Effector memory CD8-positive, alpha-beta T cell (primary cell): ENCODE measurements at regions not wholly inside any gene's neighbourhood (a gene's known extent, or its start where the extent isn't known, plus 50 kb on each side); places are given as distances from the start of the nearest gene placed in this dataset.
A peak's percentile ranks its signal among the peaks of the same experiment; 100 is the strongest.

Experiments used
- ATAC-seq: fragments of 150-1000 bp; cut with Tn5 transposase; replicated peaks from 2 replicates; pipeline ENCODE4 v1.10.0; 2021; ENCODE audit warnings: mild to moderate bottlenecking, moderate library complexity
- DNase-seq, 3 experiments: peaks; one replicate each; pipeline ENCODE4 v3.0.0; 2021
- H3K27ac Mint-ChIP-seq, 2 donors: one replicate each; pipeline ENCODE4 v1.8.0; 2022; ENCODE audit warnings: mild to moderate bottlenecking in 2 of 2, mixed read lengths in 2 of 2, moderate library complexity in 2 of 2
- H3K27me3 Mint-ChIP-seq, 2 donors: one replicate each; pipeline ENCODE4 v1.8.0; 2022; ENCODE audit warnings: mixed read lengths in 2 of 2
- H3K36me3 Mint-ChIP-seq: one replicate; pipeline ENCODE4 v1.8.0; 2022; ENCODE audit warnings: mild to moderate bottlenecking, moderate library complexity, mixed read lengths; ENCODE audit not compliant: insufficient read depth
- H3K4me1 Mint-ChIP-seq, 2 donors: one replicate each; pipeline ENCODE4 v1.8.0; 2022; ENCODE audit warnings: low read depth in 2 of 2, mixed read lengths in 2 of 2
- H3K4me3 Mint-ChIP-seq, 2 donors: one replicate each; pipeline ENCODE4 v1.8.0; 2022; ENCODE audit warnings: mild to moderate bottlenecking in 2 of 2, mixed read lengths in 2 of 2, moderate library complexity in 2 of 2
- H3K9me3 Mint-ChIP-seq, 2 donors: one replicate each; pipeline ENCODE4 v1.8.0; 2022; ENCODE audit warnings: mixed read lengths in 2 of 2

DNA sequence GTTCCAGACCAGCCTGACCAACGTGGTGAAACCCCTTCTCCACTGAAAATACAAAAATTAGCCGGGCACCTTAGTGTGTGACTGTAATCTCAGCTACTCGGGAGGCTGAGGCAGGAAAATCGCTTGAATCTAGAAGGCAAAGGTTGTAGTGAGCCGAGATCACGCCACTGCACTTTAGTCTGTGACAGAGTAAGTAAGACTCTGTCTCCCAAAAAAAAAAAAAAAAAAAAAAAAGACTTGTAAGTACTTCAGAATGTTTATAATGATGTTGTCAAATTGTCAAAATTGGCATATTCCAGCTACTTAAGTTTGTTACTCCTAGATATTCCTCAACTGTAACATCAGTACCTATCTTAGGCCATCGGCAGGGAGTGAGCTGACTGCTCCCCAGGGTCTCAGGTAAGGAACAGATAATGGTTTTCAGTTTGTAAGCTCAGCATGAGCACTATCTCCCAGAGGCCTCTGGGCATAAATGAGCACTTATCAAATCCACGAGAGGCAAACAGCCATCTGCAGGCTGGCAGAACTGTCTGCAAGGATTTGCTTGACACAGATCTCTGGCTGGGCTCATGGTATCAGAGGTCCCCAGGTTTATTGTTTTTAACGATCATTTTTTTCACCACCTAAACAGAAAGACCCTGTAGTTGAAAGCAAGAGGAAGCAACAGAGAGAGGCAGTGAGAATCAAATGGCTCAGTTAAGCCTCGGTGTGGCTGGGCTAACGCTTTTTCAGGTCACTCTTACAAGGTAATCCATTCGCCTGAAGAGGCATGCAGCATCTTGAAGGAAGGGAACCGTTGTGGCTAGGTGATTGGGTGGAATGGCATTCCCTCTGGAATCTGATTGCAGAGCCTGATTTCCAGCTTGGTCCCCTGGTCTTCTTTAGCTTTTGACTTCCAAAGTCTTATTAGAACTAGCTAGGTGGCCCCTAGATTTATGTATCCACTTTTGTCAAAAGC, 115.9 kb downstream of the LY86 start:
- Mint-ChIP-seq H3K27me3 (peaks cover 12 to 46% of the 10 kb centered on the region in 2 donors), H3K27ac (no peak overlapping the region), H3K4me1 (no peaks in the 10 kb centered on the region), H3K9me3 (no peaks in the 10 kb centered on the region), H3K4me3 (no peak overlapping the region), H3K36me3 (no peaks in the 10 kb centered on the region)
- ATAC-seq = no peak
- no peak for DNase-seq

DNA sequence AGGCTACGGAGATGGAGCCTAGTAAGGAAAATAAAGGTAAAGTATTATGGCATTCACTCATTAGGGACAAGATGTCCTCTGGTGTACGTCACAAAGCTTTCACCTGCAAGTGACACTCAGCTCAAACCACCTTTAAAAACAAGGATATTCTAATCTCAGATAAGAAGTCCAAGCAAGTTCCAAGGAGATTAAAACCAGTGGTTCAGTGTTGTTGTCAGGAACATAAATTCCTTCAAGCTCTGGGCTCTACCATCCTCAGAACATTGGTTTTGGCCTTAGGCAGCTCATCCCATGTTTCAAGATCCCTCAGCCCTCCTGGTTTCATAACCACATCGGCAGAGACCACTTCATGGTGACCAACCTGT, 116.5 kb downstream of the LY86 start:
- peaks cover 19 to 49% of the 10 kb centered on the region in 2 donors for H3K27me3 Mint-ChIP-seq
- H3K27ac Mint-ChIP-seq = no peak overlapping the region
- no peaks in the 10 kb centered on the region for H3K4me1 Mint-ChIP-seq
- no peak for DNase-seq
- H3K4me3 Mint-ChIP-seq = no peak overlapping the region
- no peak for ATAC-seq
- H3K36me3 Mint-ChIP-seq = no peaks in the 10 kb centered on the region
- H3K9me3 Mint-ChIP-seq = no peaks in the 10 kb centered on the region

DNA sequence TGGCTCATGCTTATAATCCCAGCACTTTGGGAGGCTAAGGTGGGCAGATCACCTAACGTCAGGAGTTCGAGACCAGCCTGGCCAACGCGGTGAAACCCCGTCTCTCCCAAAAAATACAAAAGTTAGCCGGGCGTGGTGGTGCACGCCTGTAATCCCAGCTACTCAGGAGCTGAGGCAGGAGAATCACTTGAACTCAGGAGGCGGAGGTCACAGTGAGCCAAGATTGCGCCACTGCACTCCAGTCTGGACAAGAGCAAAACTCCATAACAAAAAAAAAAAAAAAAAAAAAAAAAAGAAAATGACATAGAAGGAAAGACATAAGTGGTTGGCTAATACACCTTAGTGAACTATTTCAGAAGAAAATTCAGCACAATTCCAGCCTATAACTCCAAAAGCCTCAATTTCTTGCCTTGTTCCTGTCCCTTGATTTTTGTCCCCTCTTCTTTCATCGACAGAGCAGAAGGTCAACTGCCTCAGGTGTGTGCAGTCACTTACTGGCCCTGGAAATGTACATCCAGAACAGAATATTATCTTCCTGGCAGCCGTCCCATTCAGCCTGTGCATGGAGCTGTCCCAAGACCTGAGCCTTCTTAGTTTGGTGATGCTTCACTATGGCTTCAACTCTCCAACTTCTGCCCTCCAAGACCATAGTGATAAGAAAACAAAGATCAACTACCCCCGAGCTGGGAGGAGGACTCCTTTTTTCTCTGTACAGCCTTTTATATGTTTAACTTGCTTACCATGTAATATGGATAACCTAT, 117.6 kb downstream of the LY86 start:
- peaks cover 30 to 49% of the 10 kb centered on the region in 2 donors for H3K27me3 Mint-ChIP-seq
- no peak overlapping the region for H3K4me3 Mint-ChIP-seq
- no peaks in the 10 kb centered on the region for H3K4me1 Mint-ChIP-seq
- ATAC-seq = no peak
- no peak overlapping the region for H3K27ac Mint-ChIP-seq
- DNase-seq = no peak
- no peaks in the 10 kb centered on the region for H3K36me3 Mint-ChIP-seq
- no peaks in the 10 kb centered on the region for H3K9me3 Mint-ChIP-seq

DNA sequence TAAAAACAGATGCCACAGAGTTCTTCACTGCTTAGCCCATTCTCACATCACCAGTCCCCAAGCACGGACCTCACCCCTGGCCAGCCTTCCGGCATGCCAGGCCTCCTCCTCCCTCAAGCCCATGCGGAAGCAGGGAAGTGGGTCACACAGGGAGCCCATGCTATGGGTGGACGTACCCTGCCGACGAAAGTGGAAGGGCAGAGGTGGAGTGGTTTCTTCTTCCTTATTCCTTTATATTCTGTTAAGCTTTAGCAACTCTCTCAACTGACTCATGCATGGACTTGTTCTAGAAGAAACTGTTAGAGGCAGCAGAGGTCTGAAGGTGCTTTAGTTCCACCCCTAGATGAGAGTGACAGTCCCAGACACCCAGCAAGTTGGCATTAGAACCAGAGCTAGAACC, 118.6 kb downstream of the LY86 start:
- peaks cover 7% of the 10 kb centered on the region in 2 donors for H3K4me1 Mint-ChIP-seq
- no peak overlapping the region for H3K27ac Mint-ChIP-seq

DNA sequence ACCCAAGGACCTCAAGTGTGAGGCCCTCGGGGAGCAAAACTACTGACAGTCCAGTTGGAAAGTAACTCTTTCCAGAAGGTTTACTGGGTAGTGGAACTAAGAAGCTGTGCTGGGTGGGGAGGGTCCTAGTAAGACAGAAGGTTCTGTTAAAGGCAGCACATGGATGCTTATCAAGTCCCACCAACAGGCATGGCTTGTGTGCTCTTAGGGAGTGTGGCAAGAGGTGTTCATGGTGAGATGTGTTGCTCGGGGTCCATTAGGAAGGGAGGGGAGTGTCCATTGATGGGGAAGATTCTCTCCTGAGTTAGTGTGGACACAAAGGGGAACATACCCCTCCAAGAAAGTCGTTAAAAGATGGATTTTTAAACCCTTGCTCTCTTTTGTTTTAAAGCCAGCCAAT, 120.6 kb downstream of the LY86 start:
- DNase-seq = no peak

More for the DNA sequence above, 118.6 kb downstream of the LY86 start:
- Mint-ChIP-seq H3K27me3 (peaks cover 34 to 49% of the 10 kb centered on the region in 2 donors), H3K9me3 (no peaks in the 10 kb centered on the region), H3K4me3 (no peak overlapping the region), H3K36me3 (no peaks in the 10 kb centered on the region)
- ATAC-seq = no peak
- DNase-seq = no peak

DNA sequence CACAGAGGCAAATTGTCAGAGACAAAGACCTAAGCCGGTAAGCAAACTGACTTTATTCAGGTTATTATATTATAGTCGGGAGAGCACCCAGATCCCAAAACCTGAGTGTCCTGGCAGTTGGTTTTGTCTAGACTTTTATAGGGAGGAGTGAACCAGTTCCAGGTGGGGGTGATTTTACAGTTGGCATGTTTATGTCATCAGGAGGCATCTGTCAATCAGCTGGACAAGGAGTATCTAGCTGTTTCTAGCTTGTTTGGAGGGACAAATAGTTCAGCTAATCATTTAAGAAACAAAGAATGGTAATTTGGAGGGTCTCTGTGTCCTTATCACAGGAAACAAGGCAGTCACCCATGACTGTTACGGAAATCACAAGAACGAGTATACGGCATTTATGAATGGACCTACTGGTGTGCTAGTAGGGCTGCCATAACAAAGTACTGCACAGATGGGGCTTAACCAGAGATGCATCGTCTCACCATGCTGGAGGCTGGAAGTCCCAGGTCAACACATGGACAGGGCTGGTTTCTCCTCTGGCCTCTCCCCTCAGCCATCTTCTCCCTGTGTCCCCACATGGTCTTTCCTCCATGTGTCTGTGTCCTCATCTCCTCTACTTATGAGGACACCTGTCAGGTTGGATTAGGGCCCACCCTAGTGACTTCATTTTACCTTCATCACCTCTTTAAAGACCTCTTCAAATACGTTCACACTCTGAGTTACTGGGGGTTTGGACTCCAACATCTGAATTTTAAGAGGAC, 122.7 kb downstream of the LY86 start:
- H3K27me3 Mint-ChIP-seq = peaks cover 39 to 60% of the 10 kb centered on the region in 2 donors
- ATAC-seq = no peak
- no peaks in the 10 kb centered on the region for H3K36me3 Mint-ChIP-seq
- no peak overlapping the region for H3K4me3 Mint-ChIP-seq
- H3K9me3 Mint-ChIP-seq = no peaks in the 10 kb centered on the region
- no peak for DNase-seq
- peaks cover 7 to 11% of the 10 kb centered on the region in 2 donors for H3K4me1 Mint-ChIP-seq
- peak overlapping the region in 1 of 2 donors; percentile 61 for H3K27ac Mint-ChIP-seq

More for the DNA sequence above, 120.6 kb downstream of the LY86 start:
- no peak for ATAC-seq
- Mint-ChIP-seq H3K4me3 (no peak overlapping the region), H3K9me3 (no peaks in the 10 kb centered on the region), H3K4me1 (peaks cover 7 to 11% of the 10 kb centered on the region in 2 donors), H3K27ac (no peak overlapping the region), H3K36me3 (no peaks in the 10 kb centered on the region), H3K27me3 (peaks cover 39 to 56% of the 10 kb centered on the region in 2 donors)

DNA sequence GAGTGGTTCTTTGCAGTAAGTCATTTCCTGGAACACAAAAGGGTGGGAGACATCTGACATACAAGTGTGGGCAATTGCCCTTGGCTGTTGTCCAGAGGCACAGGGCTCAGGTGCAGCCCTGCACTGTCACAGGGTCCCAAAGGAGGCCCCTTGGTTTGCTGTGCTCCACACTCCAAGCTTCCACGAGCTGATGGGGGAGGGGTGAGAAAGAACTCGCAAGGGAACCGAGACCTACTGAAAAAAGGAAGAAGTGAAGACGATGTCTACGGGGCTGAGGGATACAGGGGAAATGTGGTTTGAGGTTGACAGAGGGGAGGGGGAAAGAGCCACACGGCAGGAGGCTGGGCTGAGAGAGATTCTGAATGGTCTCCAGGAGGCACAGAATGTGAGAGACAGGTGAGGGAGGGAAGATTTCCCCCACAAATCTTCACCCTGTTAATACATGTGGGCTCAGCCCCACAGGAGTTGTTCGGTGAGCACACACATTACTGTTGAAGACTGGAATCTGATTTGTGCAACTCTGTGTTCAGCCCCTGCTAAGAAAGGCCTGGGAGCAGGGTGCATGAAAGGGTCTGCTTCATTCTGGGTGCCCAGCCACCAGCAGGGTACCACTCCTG, 123.4 kb downstream of the LY86 start:
- peaks cover 7 to 11% of the 10 kb centered on the region in 2 donors for H3K4me1 Mint-ChIP-seq
- H3K4me3 Mint-ChIP-seq = peak overlapping the region; percentile 13 to 26
- H3K9me3 Mint-ChIP-seq = no peaks in the 10 kb centered on the region
- H3K27ac Mint-ChIP-seq = peak overlapping the region in 1 of 2 donors; percentile 61
- H3K27me3 Mint-ChIP-seq = peaks cover 39 to 60% of the 10 kb centered on the region in 2 donors
- ATAC-seq (peak; percentile 40), DNase-seq (no peak)
- H3K36me3 Mint-ChIP-seq = no peaks in the 10 kb centered on the region

DNA sequence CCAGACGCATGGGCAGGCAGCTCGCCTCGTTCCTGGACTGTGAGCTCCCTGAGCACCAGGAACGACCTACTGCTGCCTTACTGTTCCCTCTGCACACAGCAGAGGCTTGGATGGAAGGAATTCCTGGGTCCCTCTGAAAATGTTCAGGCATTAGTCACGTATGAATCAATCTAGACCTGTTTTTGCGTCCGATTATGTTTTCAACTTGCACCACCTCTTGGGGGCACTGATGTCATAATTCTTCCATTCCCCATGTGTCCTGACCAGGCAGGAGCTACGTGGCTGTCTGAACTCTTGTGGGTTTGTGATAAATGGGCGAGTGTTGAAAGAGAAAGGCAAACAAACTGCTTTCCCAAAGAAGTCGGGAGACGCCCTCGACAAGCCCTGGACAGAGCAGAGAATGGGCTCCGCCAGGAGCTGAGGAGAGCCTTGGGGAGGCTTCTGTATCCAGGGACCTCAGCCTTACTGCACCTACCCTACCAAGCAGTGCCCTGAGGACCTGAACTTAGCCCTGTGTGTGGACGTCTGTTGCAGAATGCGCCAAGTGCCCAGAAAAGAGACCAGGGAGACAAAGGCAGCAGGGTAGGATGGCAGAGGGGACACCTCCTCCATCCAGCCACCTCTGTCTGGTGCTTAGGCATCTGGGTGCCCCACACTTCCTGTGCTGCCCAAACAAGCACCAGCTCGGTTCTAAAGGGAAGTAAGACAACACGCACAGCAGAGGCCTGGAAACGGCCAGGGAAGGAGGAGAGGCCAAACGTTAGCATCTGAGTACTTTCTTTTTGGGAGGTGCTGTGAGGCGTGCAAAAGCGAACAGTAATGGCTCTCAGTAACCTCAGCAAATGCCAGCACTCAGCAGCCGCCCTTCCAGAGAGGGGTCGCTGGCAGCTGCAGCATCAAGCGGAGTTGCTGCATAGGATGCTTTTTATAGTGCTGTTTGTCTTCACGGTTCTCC, 124.2 kb downstream of the LY86 start:
- Mint-ChIP-seq H3K4me3 (no peak overlapping the region), H3K4me1 (peaks cover 7 to 11% of the 10 kb centered on the region in 2 donors), H3K36me3 (no peaks in the 10 kb centered on the region), H3K27ac (no peak overlapping the region), H3K27me3 (peaks cover 39 to 52% of the 10 kb centered on the region in 2 donors), H3K9me3 (no peaks in the 10 kb centered on the region)
- no peak for DNase-seq
- no peak for ATAC-seq

DNA sequence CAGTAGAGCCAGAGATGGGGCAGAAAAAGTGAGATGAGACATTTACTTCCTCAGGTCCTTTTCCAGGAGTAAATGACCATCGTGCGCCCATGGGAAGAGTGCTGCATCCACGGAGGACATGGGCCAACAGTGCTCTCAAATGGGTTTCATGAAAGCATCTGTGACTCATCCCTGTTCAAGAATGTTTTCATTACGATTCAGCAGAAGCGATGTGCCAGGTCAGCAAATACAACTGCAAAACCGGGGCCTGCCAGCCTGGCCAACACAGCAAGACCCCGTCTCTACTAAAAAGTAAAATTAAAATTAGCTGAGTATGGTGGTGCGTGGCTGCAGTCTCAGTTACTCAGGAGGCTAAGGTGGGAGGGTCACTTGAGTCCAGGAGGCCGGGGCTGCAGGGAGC, 125.1 kb downstream of the LY86 start:
- Mint-ChIP-seq H3K4me1 (peaks cover 7 to 11% of the 10 kb centered on the region in 2 donors), H3K27ac (no peak overlapping the region), H3K4me3 (no peak overlapping the region), H3K36me3 (no peaks in the 10 kb centered on the region), H3K9me3 (no peaks in the 10 kb centered on the region), H3K27me3 (peaks cover 38 to 55% of the 10 kb centered on the region in 2 donors)
- ATAC-seq (no peak), DNase-seq (no peak)

DNA sequence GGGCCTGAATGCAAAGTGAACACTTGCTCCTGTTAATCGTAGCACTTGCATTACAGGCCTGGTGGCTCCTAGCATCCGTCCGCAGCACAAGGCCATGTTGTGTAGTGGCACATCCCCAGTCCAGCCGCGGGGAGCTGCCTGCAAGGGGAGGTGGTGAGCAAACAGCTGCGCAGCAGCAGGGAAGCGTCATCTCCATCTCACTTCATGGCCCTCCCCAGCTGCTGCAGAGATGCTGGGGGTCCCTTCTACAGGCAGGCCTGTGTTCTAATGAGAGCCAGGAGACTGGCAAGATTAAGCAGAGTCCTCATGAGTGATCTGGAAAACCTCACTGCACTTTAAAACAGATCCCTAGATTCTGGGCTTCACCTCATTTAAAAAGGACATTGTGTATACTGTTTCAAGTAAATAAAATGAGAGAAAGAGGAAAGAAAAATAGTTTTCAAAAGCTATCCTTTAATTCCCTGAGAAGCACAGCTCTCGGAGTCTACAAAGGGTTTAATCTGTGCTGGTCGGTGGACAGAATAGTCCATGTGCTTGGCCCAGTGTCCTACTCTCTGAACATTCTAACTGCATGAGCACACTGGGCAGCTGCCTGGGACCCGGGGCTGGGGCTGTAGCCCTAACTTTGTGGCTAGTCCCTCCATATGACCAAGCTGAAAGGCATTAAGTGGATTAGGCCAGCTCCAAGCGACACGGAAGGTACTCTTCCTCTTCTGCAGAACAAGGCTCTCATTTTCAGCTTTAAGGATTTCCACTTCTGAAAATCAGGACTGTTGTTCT, 125.8 kb downstream of the LY86 start:
- Mint-ChIP-seq H3K4me3 (no peak overlapping the region), H3K27me3 (peaks cover 40 to 61% of the 10 kb centered on the region in 2 donors), H3K36me3 (no peaks in the 10 kb centered on the region), H3K9me3 (no peaks in the 10 kb centered on the region), H3K4me1 (peaks cover 7 to 11% of the 10 kb centered on the region in 2 donors), H3K27ac (no peak overlapping the region)
- ATAC-seq (no peak), DNase-seq (no peak)

DNA sequence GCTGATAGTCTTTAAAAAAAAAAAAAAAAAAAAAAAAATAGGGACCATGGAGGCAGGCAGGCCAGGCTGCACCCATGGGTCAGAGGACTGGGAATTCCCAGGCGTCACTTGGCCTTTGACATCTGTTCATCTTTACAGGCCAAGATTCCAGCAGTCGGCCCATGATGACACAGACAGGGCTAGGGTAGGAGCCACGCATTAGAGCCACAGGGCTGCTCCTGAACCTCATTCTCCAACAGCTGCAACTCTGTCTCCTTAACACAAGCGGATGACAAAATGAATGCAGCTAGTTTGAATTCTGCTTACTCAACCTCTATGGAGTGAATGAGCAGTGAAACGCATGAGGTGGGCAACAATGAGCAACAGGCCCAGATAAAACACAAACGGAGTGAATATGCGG, 126.4 kb downstream of the LY86 start:
- Mint-ChIP-seq H3K9me3 (no peaks in the 10 kb centered on the region), H3K4me1 (peaks cover 7 to 11% of the 10 kb centered on the region in 2 donors), H3K27me3 (peaks cover 33 to 55% of the 10 kb centered on the region in 2 donors), H3K36me3 (no peaks in the 10 kb centered on the region), H3K4me3 (no peak overlapping the region), H3K27ac (no peak overlapping the region)
- ATAC-seq = no peak
- DNase-seq = no peak
